ENCODE measurements at regions not wholly inside any gene's neighbourhood (a gene's known extent, or its start where the extent isn't known, plus 50 kb on each side); places are given as distances from the start of the nearest gene placed in this dataset.

DNA sequence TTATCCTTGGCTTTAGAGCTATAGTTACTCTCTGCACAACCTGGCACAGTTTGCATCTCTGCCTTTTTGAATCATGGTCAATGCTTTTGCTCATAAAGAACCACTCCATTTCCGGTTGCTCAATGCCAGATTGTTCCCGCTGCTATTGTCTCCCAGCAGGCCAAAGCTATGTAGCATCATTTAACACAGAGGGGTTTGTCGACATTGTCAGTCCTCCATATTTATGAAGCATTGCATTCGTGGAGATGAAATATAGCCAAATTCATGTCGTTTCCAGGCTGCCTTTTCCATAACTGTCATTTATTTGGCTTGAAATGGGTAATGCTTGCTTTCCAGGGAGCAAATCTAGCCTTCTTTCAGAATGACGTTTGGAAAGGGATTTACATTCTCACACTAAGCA is 598.8 kb downstream of the EPHA7 start:
- no peak for DNase-seq
- H3K9ac ChIP-seq (ENCODE audit: low read length): no peak overlapping the region
- no peaks in the 10 kb centered on the region for H4K20me1 ChIP-seq (ENCODE audit: insufficient read depth, low read length)
- no peaks in the 10 kb centered on the region for H3K9me3 ChIP-seq (replicated peaks; ENCODE audit: insufficient read depth, low read length)
- H3K4me2 ChIP-seq (ENCODE audit: low read depth, low read length): no peak overlapping the region
- no peak overlapping the region for H3K4me3 ChIP-seq (ENCODE audit: low read length)
- no peaks in the 10 kb centered on the region for H3K27me3 ChIP-seq (replicated peaks; ENCODE audit: insufficient read depth, low read length)
- no peaks in the 10 kb centered on the region for H3K79me2 ChIP-seq (ENCODE audit: low read length)
- no peaks in the 10 kb centered on the region for H3F3A ChIP-seq (ENCODE audit: insufficient read depth, low read length)
- H3K36me3 ChIP-seq (replicated peaks; ENCODE audit: insufficient read depth, low read length): no peaks in the 10 kb centered on the region
- H3K27ac ChIP-seq (ENCODE audit: low read length): no peak overlapping the region
- no peaks in the 10 kb centered on the region for H3K9me2 ChIP-seq (replicated peaks; ENCODE audit: insufficient read depth, low read length)
- no peaks in the 10 kb centered on the region for H3K4me1 ChIP-seq (ENCODE audit: low read length)
- no peak overlapping the region for H2AFZ ChIP-seq (ENCODE audit: low read length)
- TF ChIP-seq EZH2 (optimal IDR thresholded peaks at IDR 0.05; ENCODE audit: low read depth, low read length): no peak
- no peak for TF ChIP-seq EZH2phosphoT487 (IDR thresholded peaks at IDR 0.05; ENCODE audit: low read length)
- TF ChIP-seq, protein P1, sequence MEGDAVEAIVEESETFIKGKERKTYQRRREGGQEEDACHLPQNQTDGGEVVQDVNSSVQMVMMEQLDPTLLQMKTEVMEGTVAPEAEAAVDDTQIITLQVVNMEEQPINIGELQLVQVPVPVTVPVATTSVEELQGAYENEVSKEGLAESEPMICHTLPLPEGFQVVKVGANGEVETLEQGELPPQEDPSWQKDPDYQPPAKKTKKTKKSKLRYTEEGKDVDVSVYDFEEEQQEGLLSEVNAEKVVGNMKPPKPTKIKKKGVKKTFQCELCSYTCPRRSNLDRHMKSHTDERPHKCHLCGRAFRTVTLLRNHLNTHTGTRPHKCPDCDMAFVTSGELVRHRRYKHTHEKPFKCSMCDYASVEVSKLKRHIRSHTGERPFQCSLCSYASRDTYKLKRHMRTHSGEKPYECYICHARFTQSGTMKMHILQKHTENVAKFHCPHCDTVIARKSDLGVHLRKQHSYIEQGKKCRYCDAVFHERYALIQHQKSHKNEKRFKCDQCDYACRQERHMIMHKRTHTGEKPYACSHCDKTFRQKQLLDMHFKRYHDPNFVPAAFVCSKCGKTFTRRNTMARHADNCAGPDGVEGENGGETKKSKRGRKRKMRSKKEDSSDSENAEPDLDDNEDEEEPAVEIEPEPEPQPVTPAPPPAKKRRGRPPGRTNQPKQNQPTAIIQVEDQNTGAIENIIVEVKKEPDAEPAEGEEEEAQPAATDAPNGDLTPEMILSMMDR (IDR thresholded peaks at IDR 0.05; ENCODE audit: low read length): no peak

DNA sequence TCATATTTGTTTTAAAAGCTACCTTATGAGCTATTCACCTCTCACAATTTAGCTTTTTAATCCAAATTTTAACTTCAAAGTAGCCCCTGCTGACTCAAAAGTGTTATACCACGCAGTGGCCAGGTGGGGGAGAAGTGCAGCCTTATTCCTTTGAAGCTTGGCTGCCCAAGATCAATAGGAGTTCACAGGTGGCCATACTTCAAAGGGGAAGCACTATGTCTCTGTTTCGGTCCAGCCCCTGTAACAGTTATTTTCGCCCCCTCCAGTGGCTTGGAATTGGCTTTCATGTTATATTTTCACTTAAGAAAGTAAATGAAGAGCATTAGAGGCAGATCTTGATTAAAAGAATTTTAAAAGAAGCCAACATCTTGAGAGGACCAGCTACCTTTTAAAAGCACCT is 608.4 kb downstream of the EPHA7 start:
- Histone ChIP-seq H3K36me3 (replicated peaks; ENCODE audit: insufficient read depth, low read length) (no peaks in the 10 kb centered on the region), H3K9me3 (replicated peaks; ENCODE audit: insufficient read depth, low read length) (no peaks in the 10 kb centered on the region), H3K4me1 (ENCODE audit: low read length) (peaks cover 15% of the 10 kb centered on the region; the same call in 1 of the 2 replicates), H3K27ac (ENCODE audit: low read length) (peak overlapping the region; percentile 33; the same call in 1 of the 2 replicates), H4K20me1 (ENCODE audit: insufficient read depth, low read length) (no peaks in the 10 kb centered on the region), H2AFZ (ENCODE audit: low read length) (peak overlapping the region; percentile 38; the same call in 1 of the 2 replicates), H3K9ac (ENCODE audit: low read length) (no peak overlapping the region), H3K4me3 (ENCODE audit: low read length) (no peak overlapping the region), H3F3A (ENCODE audit: insufficient read depth, low read length) (peaks cover 5% of the 10 kb centered on the region; the same call in 1 of the 2 replicates), H3K4me2 (ENCODE audit: low read depth, low read length) (peak overlapping the region; percentile 57), H3K27me3 (replicated peaks; ENCODE audit: insufficient read depth, low read length) (no peaks in the 10 kb centered on the region), H3K9me2 (replicated peaks; ENCODE audit: insufficient read depth, low read length) (no peaks in the 10 kb centered on the region), H3K79me2 (ENCODE audit: low read length) (no peaks in the 10 kb centered on the region)
- TF ChIP-seq EZH2phosphoT487 (IDR thresholded peaks at IDR 0.05; ENCODE audit: low read length): no peak
- no peak for TF ChIP-seq EZH2 (optimal IDR thresholded peaks at IDR 0.05; ENCODE audit: low read depth, low read length)
- TF ChIP-seq, protein P1 (IDR thresholded peaks at IDR 0.05; ENCODE audit: low read length): peak; percentile 75
- DNase-seq: peak; percentile 76

DNA sequence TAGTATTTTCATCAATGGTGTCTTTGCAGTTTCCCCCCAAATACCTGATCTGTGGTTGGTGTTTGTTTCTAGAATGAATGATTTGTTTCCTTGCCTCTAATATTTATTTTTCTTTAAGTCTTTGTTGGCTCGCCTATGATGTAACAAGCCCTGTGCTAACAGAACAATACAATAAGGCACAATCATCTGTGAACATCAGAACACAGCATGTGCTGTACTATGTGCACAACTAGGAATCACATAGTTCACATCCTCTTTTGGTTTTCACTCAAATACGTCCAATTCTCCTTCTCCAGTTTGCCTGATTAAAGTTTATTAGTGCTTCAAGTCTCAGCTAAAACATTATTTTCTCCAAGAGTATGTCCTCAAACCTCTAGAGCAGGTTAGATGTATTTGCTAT is 613.1 kb downstream of the EPHA7 start:
- Histone ChIP-seq H3K27me3 (replicated peaks; ENCODE audit: insufficient read depth, low read length) (no peaks in the 10 kb centered on the region), H3K9ac (ENCODE audit: low read length) (no peak overlapping the region)
- no peak for DNase-seq

More for the DNA sequence above, 613.1 kb downstream of the EPHA7 start:
- Histone ChIP-seq H4K20me1 (ENCODE audit: insufficient read depth, low read length) (no peaks in the 10 kb centered on the region), H3K79me2 (ENCODE audit: low read length) (no peaks in the 10 kb centered on the region), H3K27ac (ENCODE audit: low read length) (no peak overlapping the region), H3K36me3 (replicated peaks; ENCODE audit: insufficient read depth, low read length) (no peaks in the 10 kb centered on the region), H3F3A (ENCODE audit: insufficient read depth, low read length) (peaks cover 5% of the 10 kb centered on the region; the same call in 1 of the 2 replicates), H3K9me3 (replicated peaks; ENCODE audit: insufficient read depth, low read length) (no peaks in the 10 kb centered on the region), H3K4me3 (ENCODE audit: low read length) (no peak overlapping the region), H3K9me2 (replicated peaks; ENCODE audit: insufficient read depth, low read length) (no peaks in the 10 kb centered on the region), H3K4me1 (ENCODE audit: low read length) (peaks cover 13% of the 10 kb centered on the region; the same call in 1 of the 2 replicates), H3K4me2 (ENCODE audit: low read depth, low read length) (no peak overlapping the region), H2AFZ (ENCODE audit: low read length) (no peak overlapping the region)
- no peak for TF ChIP-seq EZH2phosphoT487 (IDR thresholded peaks at IDR 0.05; ENCODE audit: low read length)
- TF ChIP-seq, protein P1 (IDR thresholded peaks at IDR 0.05; ENCODE audit: low read length): no peak
- no peak for TF ChIP-seq EZH2 (optimal IDR thresholded peaks at IDR 0.05; ENCODE audit: low read depth, low read length)

Data from MM.1S (cell line).